GM18870 (cell line): ENCODE measurements at regions not wholly inside any gene's neighbourhood (a gene's known extent, or its start where the extent isn't known, plus 50 kb on each side); places are given as distances from the start of the nearest gene placed in this dataset.

Experiments
- ATAC-seq: cut with Tn5 transposase; IDR thresholded peaks from one replicate; pipeline ENCODE4 v1.9.1; 2021; ENCODE audit warnings: moderate library complexity; ENCODE audit not compliant: unreplicated experiment

- no peak for ATAC-seq
Measured at GRCh38 chr2:13066676-13067075, 349.9 kb downstream of the TRIB2 start.

- no peak for ATAC-seq
Measured at GRCh38 chr2:13067508-13067907, 350.8 kb downstream of the TRIB2 start.

- ATAC-seq = no peak
Measured at GRCh38 chr2:13089971-13090370, 373.2 kb downstream of the TRIB2 start.

- no peak for ATAC-seq
Measured at GRCh38 chr2:13091455-13091854, 374.7 kb downstream of the TRIB2 start.

GRCh38 chr2:13091861-13092378, 375.2 kb downstream of the TRIB2 start:
- no peak for ATAC-seq

- no peak for ATAC-seq
Measured at GRCh38 chr2:13093416-13093991, 376.8 kb downstream of the TRIB2 start.

- no peak for ATAC-seq
Measured at GRCh38 chr2:13102397-13103063, 385.8 kb downstream of the TRIB2 start.

GRCh38 chr2:13103151-13103550, 386.4 kb downstream of the TRIB2 start:
- ATAC-seq = no peak

- no peak for ATAC-seq
Measured at GRCh38 chr2:13103778-13104493, 387.2 kb downstream of the TRIB2 start.

- ATAC-seq = no peak
Measured at GRCh38 chr2:13104723-13105122, 388.0 kb downstream of the TRIB2 start.

- ATAC-seq = no peak
Measured at GRCh38 chr2:13106302-13106701, 389.6 kb downstream of the TRIB2 start.

- no peak for ATAC-seq
Measured at GRCh38 chr2:13109516-13109915, 392.8 kb downstream of the TRIB2 start.

GRCh38 chr2:13110825-13111224, 394.1 kb downstream of the TRIB2 start:
- no peak for ATAC-seq

GRCh38 chr2:13113002-13113401, 396.3 kb downstream of the TRIB2 start:
- ATAC-seq = no peak

- no peak for ATAC-seq
Measured at GRCh38 chr2:13114391-13114790, 397.7 kb downstream of the TRIB2 start.

- no peak for ATAC-seq
Measured at GRCh38 chr2:13115643-13116042, 398.9 kb downstream of the TRIB2 start.

GRCh38 chr2:13121096-13121495, 404.4 kb downstream of the TRIB2 start:
- no peak for ATAC-seq

GRCh38 chr2:13128139-13128538, 411.4 kb downstream of the TRIB2 start:
- ATAC-seq = no peak

GRCh38 chr2:13135369-13135768, 418.6 kb downstream of the TRIB2 start:
- ATAC-seq = no peak

GRCh38 chr2:13135856-13136255, 419.1 kb downstream of the TRIB2 start:
- no peak for ATAC-seq

- ATAC-seq = no peak
Measured at GRCh38 chr2:13137679-13138078, 420.9 kb downstream of the TRIB2 start.

GRCh38 chr2:13141315-13141714, 424.6 kb downstream of the TRIB2 start:
- no peak for ATAC-seq
